ENCODE measurements at regions not wholly inside any gene's neighbourhood (a gene's known extent, or its start where the extent isn't known, plus 50 kb on each side); places are given as distances from the start of the nearest gene placed in this dataset.
"Not testable (repeated sequence)": the region's sequence is repeated elsewhere in the genome, so short reads cannot be mapped to it uniquely, and the experiment has no call there.

DNA sequence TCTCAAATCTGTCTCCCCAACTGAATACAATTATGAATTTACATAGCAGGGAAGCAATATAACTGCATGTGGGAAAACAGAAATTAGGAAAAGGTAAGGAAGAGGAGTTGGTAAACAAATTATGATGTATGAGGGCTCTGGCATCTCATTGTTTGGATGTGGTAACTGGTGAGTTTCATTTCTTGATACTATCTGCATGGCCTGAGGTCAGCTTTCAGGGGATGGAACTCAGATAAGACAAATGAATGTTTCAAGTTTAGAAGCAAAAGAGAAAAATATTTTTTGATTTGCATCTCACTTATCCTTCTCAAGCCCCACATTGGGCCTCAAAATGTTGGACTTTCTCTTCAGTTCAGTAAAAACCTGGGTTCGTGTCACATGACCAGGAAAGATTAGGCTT is 302.2 kb upstream of the GJE1 start:
- Histone ChIP-seq H3K27me3 (ENCODE audit: low read length) (no peaks in the 10 kb centered on the region), H3K27ac (ENCODE audit: low read depth, low read length) (no peak overlapping the region), H3K9ac (ENCODE audit: low read length) (no peak overlapping the region), H3F3A (ENCODE audit: insufficient read depth) (no peaks in the 10 kb centered on the region), H3K36me3 (ENCODE audit: low read length) (no peaks in the 10 kb centered on the region), H3K9me3 (ENCODE audit: insufficient read depth, low read length) (no peaks in the 10 kb centered on the region), H4K20me1 (ENCODE audit: low read depth, low read length) (no peaks in the 10 kb centered on the region), H3K4me2 (ENCODE audit: low read depth, low read length, poor library complexity, severe bottlenecking) (no peak overlapping the region), H3K79me2 (ENCODE audit: insufficient read depth, low read length) (no peaks in the 10 kb centered on the region), H2AFZ (ENCODE audit: low read depth, low read length, severe bottlenecking) (no peak overlapping the region), H3K9me2 (replicated peaks; ENCODE audit: insufficient read depth, low read length) (no peaks in the 10 kb centered on the region), H3K4me3 (ENCODE audit: insufficient read depth, low read length, poor library complexity, severe bottlenecking) (no peak overlapping the region)
- no peak for TF ChIP-seq EZH2phosphoT487 (conservative IDR thresholded peaks at IDR 0.05; ENCODE audit: low read length)
- TF ChIP-seq, protein P1, sequence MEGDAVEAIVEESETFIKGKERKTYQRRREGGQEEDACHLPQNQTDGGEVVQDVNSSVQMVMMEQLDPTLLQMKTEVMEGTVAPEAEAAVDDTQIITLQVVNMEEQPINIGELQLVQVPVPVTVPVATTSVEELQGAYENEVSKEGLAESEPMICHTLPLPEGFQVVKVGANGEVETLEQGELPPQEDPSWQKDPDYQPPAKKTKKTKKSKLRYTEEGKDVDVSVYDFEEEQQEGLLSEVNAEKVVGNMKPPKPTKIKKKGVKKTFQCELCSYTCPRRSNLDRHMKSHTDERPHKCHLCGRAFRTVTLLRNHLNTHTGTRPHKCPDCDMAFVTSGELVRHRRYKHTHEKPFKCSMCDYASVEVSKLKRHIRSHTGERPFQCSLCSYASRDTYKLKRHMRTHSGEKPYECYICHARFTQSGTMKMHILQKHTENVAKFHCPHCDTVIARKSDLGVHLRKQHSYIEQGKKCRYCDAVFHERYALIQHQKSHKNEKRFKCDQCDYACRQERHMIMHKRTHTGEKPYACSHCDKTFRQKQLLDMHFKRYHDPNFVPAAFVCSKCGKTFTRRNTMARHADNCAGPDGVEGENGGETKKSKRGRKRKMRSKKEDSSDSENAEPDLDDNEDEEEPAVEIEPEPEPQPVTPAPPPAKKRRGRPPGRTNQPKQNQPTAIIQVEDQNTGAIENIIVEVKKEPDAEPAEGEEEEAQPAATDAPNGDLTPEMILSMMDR (IDR thresholded peaks at IDR 0.05; ENCODE audit: insufficient read depth, low read length, poor library complexity, severe bottlenecking), result no peak

DNA sequence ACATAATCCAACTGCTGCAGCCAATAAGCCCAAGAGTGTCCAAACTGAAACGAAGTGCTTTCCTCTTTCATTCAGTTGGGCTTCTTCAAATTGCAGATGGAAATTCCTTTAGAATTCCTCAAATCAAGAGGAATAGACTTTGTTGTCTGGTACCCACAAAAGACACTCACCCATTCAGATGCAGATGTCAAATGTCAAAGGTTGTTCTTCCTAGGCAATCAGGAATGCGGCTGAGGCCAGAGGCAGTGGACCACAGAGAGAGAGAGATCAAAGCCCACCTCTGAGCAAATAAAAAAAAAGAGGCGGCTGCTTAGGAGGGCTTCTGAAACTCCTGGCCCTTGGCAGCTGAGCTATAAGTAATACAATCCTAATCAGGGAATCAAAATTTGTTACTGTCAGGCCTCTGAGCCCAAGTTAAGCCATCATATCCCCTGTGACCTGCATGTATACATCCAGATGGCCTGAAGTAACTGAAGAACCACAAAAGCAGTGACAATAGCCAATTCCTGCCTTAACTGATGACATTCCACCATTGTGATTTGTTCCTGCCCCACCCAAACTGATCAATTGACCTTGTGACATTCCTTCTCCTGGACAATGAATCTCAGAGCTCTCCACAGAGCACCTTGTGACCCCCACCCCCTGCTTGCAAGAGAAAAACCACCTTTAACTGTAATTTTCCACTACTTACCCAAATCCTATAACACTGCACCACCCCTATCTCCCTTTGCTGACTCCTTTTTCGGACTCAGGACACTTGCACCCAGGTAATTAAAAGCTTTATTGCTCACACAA is 303.0 kb upstream of the GJE1 start:
- Histone ChIP-seq H3K36me3 (ENCODE audit: low read length) (no peaks in the 10 kb centered on the region), H3K4me2 (ENCODE audit: low read depth, low read length, poor library complexity, severe bottlenecking) (no peak overlapping the region), H3K9ac (ENCODE audit: low read length) (no peak overlapping the region)

DNA sequence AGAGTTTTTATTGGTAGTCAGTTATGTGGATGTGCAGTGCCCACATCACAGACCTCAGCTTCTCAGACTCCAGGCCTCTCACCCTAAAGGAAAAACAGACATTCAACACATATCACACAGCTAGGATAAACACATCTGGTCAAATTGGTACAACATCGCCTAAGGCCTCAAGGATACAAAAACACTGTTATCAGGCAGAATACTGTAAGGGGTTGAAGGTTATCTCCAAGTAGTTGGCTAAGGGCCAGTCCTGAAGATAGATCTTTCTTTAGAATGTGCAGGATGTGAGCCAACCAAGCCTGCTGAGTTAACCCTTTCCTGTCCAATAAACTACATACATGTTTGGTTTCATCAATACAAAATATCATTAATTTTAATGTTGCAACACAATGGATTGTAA is 308.4 kb upstream of the GJE1 start:
- H4K20me1 ChIP-seq (ENCODE audit: low read depth, low read length), result no peaks in the 10 kb centered on the region
- TF ChIP-seq EZH2phosphoT487 (conservative IDR thresholded peaks at IDR 0.05; ENCODE audit: low read length), result no peak
- TF ChIP-seq, protein P1 (IDR thresholded peaks at IDR 0.05; ENCODE audit: insufficient read depth, low read length, poor library complexity, severe bottlenecking), result no peak
- no peaks in the 10 kb centered on the region for H3K79me2 ChIP-seq (ENCODE audit: insufficient read depth, low read length)
- H3K9ac ChIP-seq (ENCODE audit: low read length), result no peak overlapping the region
- no peaks in the 10 kb centered on the region for H3K9me3 ChIP-seq (ENCODE audit: insufficient read depth, low read length)
- H3K9me2 ChIP-seq (replicated peaks; ENCODE audit: insufficient read depth, low read length), result no peaks in the 10 kb centered on the region
- H3K36me3 ChIP-seq (ENCODE audit: low read length), result no peaks in the 10 kb centered on the region
- no peak overlapping the region for H3K27ac ChIP-seq (ENCODE audit: low read depth, low read length)
- no peaks in the 10 kb centered on the region for H3K27me3 ChIP-seq (ENCODE audit: low read length)
- H3K4me3 ChIP-seq (ENCODE audit: insufficient read depth, low read length, poor library complexity, severe bottlenecking), result no peak overlapping the region
- no peak overlapping the region for H3K4me2 ChIP-seq (ENCODE audit: low read depth, low read length, poor library complexity, severe bottlenecking)
- H2AFZ ChIP-seq (ENCODE audit: low read depth, low read length, severe bottlenecking), result no peak overlapping the region
- H3F3A ChIP-seq (ENCODE audit: insufficient read depth), result no peaks in the 10 kb centered on the region

More for the DNA sequence above, 303.0 kb upstream of the GJE1 start:
- Histone ChIP-seq H3K4me3 (ENCODE audit: insufficient read depth, low read length, poor library complexity, severe bottlenecking) (no peak overlapping the region), H3K9me2 (replicated peaks; ENCODE audit: insufficient read depth, low read length) (no peaks in the 10 kb centered on the region), H3K27me3 (ENCODE audit: low read length) (no peaks in the 10 kb centered on the region), H3K79me2 (ENCODE audit: insufficient read depth, low read length) (no peaks in the 10 kb centered on the region), H3F3A (ENCODE audit: insufficient read depth) (no peaks in the 10 kb centered on the region), H3K27ac (ENCODE audit: low read depth, low read length) (no peak overlapping the region), H4K20me1 (ENCODE audit: low read depth, low read length) (no peaks in the 10 kb centered on the region), H3K9me3 (ENCODE audit: insufficient read depth, low read length) (no peaks in the 10 kb centered on the region), H2AFZ (ENCODE audit: low read depth, low read length, severe bottlenecking) (no peak overlapping the region)
- TF ChIP-seq EZH2phosphoT487 (conservative IDR thresholded peaks at IDR 0.05; ENCODE audit: low read length), result no peak
- TF ChIP-seq, protein P1 (IDR thresholded peaks at IDR 0.05; ENCODE audit: insufficient read depth, low read length, poor library complexity, severe bottlenecking), result no peak

DNA sequence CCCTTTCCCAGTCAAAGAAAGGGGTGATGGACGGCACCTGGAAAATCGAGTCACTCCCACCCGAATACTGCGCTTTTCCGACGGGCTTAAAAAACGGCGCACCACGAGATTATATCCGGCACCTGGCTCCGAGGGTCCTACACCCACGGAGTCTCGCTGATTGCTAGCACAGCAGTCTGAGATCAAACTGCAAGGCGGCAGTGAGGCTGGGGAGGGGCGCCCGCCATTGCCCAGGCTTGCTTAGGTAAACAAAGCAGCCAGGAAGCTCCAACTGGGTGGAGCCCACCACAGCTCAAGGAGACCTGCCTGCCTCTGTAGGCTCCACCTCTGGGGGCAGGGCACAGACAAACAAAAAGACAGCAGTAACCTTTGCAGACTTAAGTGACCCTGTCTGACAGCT is 317.7 kb upstream of the GJE1 start:
- H3K9me3 ChIP-seq (ENCODE audit: insufficient read depth, low read length); H3K36me3 ChIP-seq (ENCODE audit: low read length); H3K9me2 ChIP-seq (replicated peaks; ENCODE audit: insufficient read depth, low read length); H3K4me2 ChIP-seq (ENCODE audit: low read depth, low read length, poor library complexity, severe bottlenecking); H3K9ac ChIP-seq (ENCODE audit: low read length); H2AFZ ChIP-seq (ENCODE audit: low read depth, low read length, severe bottlenecking); H4K20me1 ChIP-seq (ENCODE audit: low read depth, low read length); H3K27me3 ChIP-seq (ENCODE audit: low read length); H3K79me2 ChIP-seq (ENCODE audit: insufficient read depth, low read length); H3K27ac ChIP-seq (ENCODE audit: low read depth, low read length); H3F3A ChIP-seq (ENCODE audit: insufficient read depth); H3K4me3 ChIP-seq (ENCODE audit: insufficient read depth, low read length, poor library complexity, severe bottlenecking): not testable (repeated sequence)
